Activated T-helper 17 cell treated with anti-CD3 and anti-CD28 coated beads, Interleukin-2, amount 50 U/mL, for 72 hours (primary cell): ENCODE measurements at regions not wholly inside any gene's neighbourhood (a gene's known extent, or its start where the extent isn't known, plus 50 kb on each side); places are given as distances from the start of the nearest gene placed in this dataset.

Experiments
- ATAC-seq: fragments of 150-1000 bp; cut with Tn5 transposase; replicated peaks from 2 replicates; pipeline ENCODE4 v1.10.0; 2021; ENCODE audit warnings: mild to moderate bottlenecking, moderate library complexity
- H3K27ac Mint-ChIP-seq: one replicate; pipeline ENCODE4 v1.8.0; 2022; ENCODE audit warnings: mixed read lengths
- H3K27me3 Mint-ChIP-seq: one replicate; pipeline ENCODE4 v1.8.0; 2022; ENCODE audit warnings: mixed read lengths
- H3K36me3 Mint-ChIP-seq: one replicate; pipeline ENCODE4 v1.8.0; 2022; ENCODE audit warnings: low read depth, mild to moderate bottlenecking, mixed read lengths
- H3K4me1 Mint-ChIP-seq: one replicate; pipeline ENCODE4 v1.8.0; 2022; ENCODE audit warnings: mixed read lengths
- H3K4me3 Mint-ChIP-seq: one replicate; pipeline ENCODE4 v1.8.0; 2022; ENCODE audit warnings: mild to moderate bottlenecking, mixed read lengths
- H3K9me3 Mint-ChIP-seq: one replicate; pipeline ENCODE4 v1.8.0; 2022; ENCODE audit warnings: mixed read lengths

- Mint-ChIP-seq H3K27me3 (no peaks in the 10 kb centered on the region), H3K4me3 (no peak overlapping the region), H3K27ac (no peak overlapping the region), H3K9me3 (no peaks in the 10 kb centered on the region), H3K4me1 (no peaks in the 10 kb centered on the region), H3K36me3 (no peaks in the 10 kb centered on the region)
- no peak for ATAC-seq
Observed at GRCh38 chr7:67380326-67380725, 383.7 kb downstream of the TYW1 start.

- Mint-ChIP-seq H3K27me3 (no peaks in the 10 kb centered on the region), H3K4me1 (no peaks in the 10 kb centered on the region), H3K9me3 (no peaks in the 10 kb centered on the region), H3K36me3 (no peaks in the 10 kb centered on the region), H3K4me3 (no peak overlapping the region), H3K27ac (no peak overlapping the region)
- ATAC-seq: no peak
Observed at GRCh38 chr7:67380858-67381257, 384.2 kb downstream of the TYW1 start.

GRCh38 chr7:67387851-67388250 lies 391.2 kb downstream of the TYW1 start:
- Mint-ChIP-seq H3K27me3 (no peaks in the 10 kb centered on the region), H3K4me3 (no peak overlapping the region), H3K27ac (no peak overlapping the region), H3K9me3 (no peaks in the 10 kb centered on the region), H3K36me3 (no peaks in the 10 kb centered on the region), H3K4me1 (no peaks in the 10 kb centered on the region)
- ATAC-seq: no peak

GRCh38 chr7:67391168-67391567 lies 394.5 kb downstream of the TYW1 start:
- Mint-ChIP-seq H3K27ac (no peak overlapping the region), H3K27me3 (no peaks in the 10 kb centered on the region), H3K36me3 (no peaks in the 10 kb centered on the region), H3K9me3 (no peaks in the 10 kb centered on the region), H3K4me1 (no peaks in the 10 kb centered on the region), H3K4me3 (no peak overlapping the region)
- ATAC-seq: no peak

- ATAC-seq: no peak
- Mint-ChIP-seq H3K36me3 (no peaks in the 10 kb centered on the region), H3K27me3 (no peaks in the 10 kb centered on the region), H3K9me3 (no peaks in the 10 kb centered on the region), H3K4me1 (no peaks in the 10 kb centered on the region), H3K4me3 (no peak overlapping the region), H3K27ac (no peak overlapping the region)
Observed at GRCh38 chr7:67392596-67393438, 396.2 kb downstream of the TYW1 start.

- Mint-ChIP-seq H3K9me3 (no peaks in the 10 kb centered on the region), H3K36me3 (no peaks in the 10 kb centered on the region), H3K27me3 (no peaks in the 10 kb centered on the region), H3K4me3 (no peak overlapping the region), H3K4me1 (no peaks in the 10 kb centered on the region), H3K27ac (no peak overlapping the region)
- ATAC-seq: no peak
Observed at GRCh38 chr7:67393903-67394302, 397.3 kb downstream of the TYW1 start.

- H3K4me3 Mint-ChIP-seq: no peak overlapping the region
Observed at GRCh38 chr7:67398916-67399315, 402.3 kb downstream of the TYW1 start.

GRCh38 chr7:67401492-67401891 lies 404.9 kb downstream of the TYW1 start:
- Mint-ChIP-seq H3K4me3 (no peak overlapping the region), H3K9me3 (no peaks in the 10 kb centered on the region), H3K27me3 (peaks cover 8% of the 10 kb centered on the region)

More at GRCh38 chr7:67398916-67399315, 402.3 kb downstream of the TYW1 start:
- ATAC-seq: no peak
- Mint-ChIP-seq H3K9me3 (no peaks in the 10 kb centered on the region), H3K4me1 (no peaks in the 10 kb centered on the region), H3K36me3 (no peaks in the 10 kb centered on the region), H3K27ac (no peak overlapping the region), H3K27me3 (peaks cover under 1% of the 10 kb centered on the region)

GRCh38 chr7:67402280-67402679 lies 405.6 kb downstream of the TYW1 start:
- H3K4me1 Mint-ChIP-seq: no peaks in the 10 kb centered on the region
- no peak overlapping the region for H3K4me3 Mint-ChIP-seq
- ATAC-seq: no peak
- no peak overlapping the region for H3K27ac Mint-ChIP-seq
- no peaks in the 10 kb centered on the region for H3K9me3 Mint-ChIP-seq
- no peaks in the 10 kb centered on the region for H3K36me3 Mint-ChIP-seq
- peaks cover 8% of the 10 kb centered on the region for H3K27me3 Mint-ChIP-seq

More at GRCh38 chr7:67401492-67401891, 404.9 kb downstream of the TYW1 start:
- no peaks in the 10 kb centered on the region for H3K4me1 Mint-ChIP-seq
- no peak overlapping the region for H3K27ac Mint-ChIP-seq
- no peaks in the 10 kb centered on the region for H3K36me3 Mint-ChIP-seq
- no peak for ATAC-seq

GRCh38 chr7:67406976-67407375 lies 410.3 kb downstream of the TYW1 start:
- H3K27me3 Mint-ChIP-seq: peaks cover 12% of the 10 kb centered on the region
- H3K4me3 Mint-ChIP-seq: no peak overlapping the region
- no peaks in the 10 kb centered on the region for H3K36me3 Mint-ChIP-seq
- H3K4me1 Mint-ChIP-seq: no peaks in the 10 kb centered on the region
- ATAC-seq: no peak
- H3K9me3 Mint-ChIP-seq: peaks cover 5% of the 10 kb centered on the region
- no peak overlapping the region for H3K27ac Mint-ChIP-seq

GRCh38 chr7:67407392-67408071 lies 410.9 kb downstream of the TYW1 start:
- H3K27me3 Mint-ChIP-seq: peaks cover 12% of the 10 kb centered on the region
- H3K36me3 Mint-ChIP-seq: no peaks in the 10 kb centered on the region
- no peak for ATAC-seq
- H3K4me3 Mint-ChIP-seq: no peak overlapping the region
- H3K27ac Mint-ChIP-seq: no peak overlapping the region
- peaks cover 5% of the 10 kb centered on the region for H3K9me3 Mint-ChIP-seq
- no peaks in the 10 kb centered on the region for H3K4me1 Mint-ChIP-seq

GRCh38 chr7:67408109-67408508 lies 411.5 kb downstream of the TYW1 start:
- Mint-ChIP-seq H3K27me3 (peaks cover 13% of the 10 kb centered on the region), H3K36me3 (no peaks in the 10 kb centered on the region), H3K4me1 (no peaks in the 10 kb centered on the region), H3K4me3 (no peak overlapping the region), H3K27ac (no peak overlapping the region), H3K9me3 (peaks cover 9% of the 10 kb centered on the region)
- ATAC-seq: no peak

GRCh38 chr7:67413670-67414069 lies 417.0 kb downstream of the TYW1 start:
- H3K36me3 Mint-ChIP-seq: no peaks in the 10 kb centered on the region
- H3K9me3 Mint-ChIP-seq: peaks cover 21% of the 10 kb centered on the region
- peaks cover 8% of the 10 kb centered on the region for H3K27me3 Mint-ChIP-seq
- no peak for ATAC-seq
- H3K4me1 Mint-ChIP-seq: no peaks in the 10 kb centered on the region
- no peak overlapping the region for H3K27ac Mint-ChIP-seq
- H3K4me3 Mint-ChIP-seq: no peak overlapping the region

- H3K36me3 Mint-ChIP-seq: no peaks in the 10 kb centered on the region
- no peak overlapping the region for H3K27ac Mint-ChIP-seq
- H3K4me3 Mint-ChIP-seq: no peak overlapping the region
- peaks cover 21% of the 10 kb centered on the region for H3K9me3 Mint-ChIP-seq
- no peaks in the 10 kb centered on the region for H3K4me1 Mint-ChIP-seq
- H3K27me3 Mint-ChIP-seq: peaks cover 8% of the 10 kb centered on the region
- no peak for ATAC-seq
Observed at GRCh38 chr7:67414858-67415257, 418.2 kb downstream of the TYW1 start.

- no peaks in the 10 kb centered on the region for H3K27me3 Mint-ChIP-seq
- H3K4me1 Mint-ChIP-seq: no peaks in the 10 kb centered on the region
- H3K9me3 Mint-ChIP-seq: no peaks in the 10 kb centered on the region
- H3K36me3 Mint-ChIP-seq: no peaks in the 10 kb centered on the region
- H3K27ac Mint-ChIP-seq: no peak overlapping the region
- no peak overlapping the region for H3K4me3 Mint-ChIP-seq
- no peak for ATAC-seq
Observed at GRCh38 chr7:67422601-67423000, 426.0 kb downstream of the TYW1 start.
